Liver (tissue), 8 donors: ENCODE measurements at regions not wholly inside any gene's neighbourhood (a gene's known extent, or its start where the extent isn't known, plus 50 kb on each side); places are given as distances from the start of the nearest gene placed in this dataset.

Experiments used
- DNase-seq: peaks from one replicate; pipeline ENCODE4 v3.0.0-alpha.2; 2017; ENCODE audit warnings: low spot score
- H3K27ac ChIP-seq, 2 donors: one replicate each; pipeline ENCODE4 v1.7.0; 2013; ENCODE audit warnings: inconsistent platforms in 2 of 2, low read length in 2 of 2, control low read depth in 1 of 2, low read depth in 1 of 2, mild to moderate bottlenecking in 1 of 2
- H3K27me3 ChIP-seq, 4 donors: one replicate each; pipeline versions ENCODE4 v1.6.1 to v1.7.0; 2013; ENCODE audit warnings: low read length in 3 of 4, inconsistent platforms in 1 of 4, mild to moderate bottlenecking in 1 of 4, moderate library complexity in 1 of 4; ENCODE audit not compliant: control insufficient read depth in 4 of 4, insufficient read depth in 4 of 4
- H3K36me3 ChIP-seq, 4 donors: one replicate each; pipeline versions ENCODE4 v1.6.1 to v1.7.0; 2013; ENCODE audit warnings: low read length in 3 of 4, mild to moderate bottlenecking in 3 of 4, low read depth in 1 of 4, moderate library complexity in 1 of 4; ENCODE audit not compliant: control insufficient read depth in 4 of 4, insufficient read depth in 3 of 4
- H3K4me1 ChIP-seq, 4 donors: one replicate each; pipeline versions ENCODE4 v1.6.1 to v1.7.0; 2013; ENCODE audit warnings: low read length in 3 of 4, mild to moderate bottlenecking in 3 of 4, moderate library complexity in 1 of 4; ENCODE audit not compliant: control insufficient read depth in 4 of 4, insufficient read depth in 4 of 4
- H3K4me3 ChIP-seq, 3 donors: one replicate each; pipeline versions ENCODE4 v1.6.1 to v1.7.0; 2013; ENCODE audit warnings: low read length in 3 of 3, control low read depth in 1 of 3, low read depth in 1 of 3, mild to moderate bottlenecking in 1 of 3
- H3K9ac ChIP-seq, 2 donors: one replicate each; pipeline ENCODE4 v1.7.0; 2013; ENCODE audit warnings: low read length in 2 of 2, mild to moderate bottlenecking in 2 of 2, moderate library complexity in 2 of 2, control low read depth in 1 of 2, low read depth in 1 of 2
- H3K9me3 ChIP-seq, 4 donors: one replicate each; pipeline versions ENCODE4 v1.6.1 to v1.7.0; 2013; ENCODE audit warnings: low read length in 3 of 4; ENCODE audit not compliant: control insufficient read depth in 4 of 4
- EGR1 ChIP-seq, 2 donors: IDR thresholded peaks; 2 replicates each; pipeline ENCODE4 v1.6.1; 2016 to 2018; ENCODE audit warnings: antibody characterized with exemption in 2 of 2, low read depth in 2 of 2
- FOXA1 ChIP-seq: IDR thresholded peaks from 2 replicates; pipeline ENCODE4 v1.6.1; 2016; ENCODE audit warnings: antibody characterized with exemption
- FOXA2 ChIP-seq: IDR thresholded peaks from 2 replicates; pipeline ENCODE4 v1.6.1; 2016; ENCODE audit warnings: antibody characterized with exemption
- GABPA ChIP-seq, 2 donors: IDR thresholded peaks in 1 of 2; conservative IDR thresholded peaks in 1 of 2; 2 replicates each; pipeline ENCODE4 v1.6.1; 2016; ENCODE audit warnings: antibody characterized with exemption in 2 of 2, mild to moderate bottlenecking in 1 of 2, moderate library complexity in 1 of 2
- HNF4A ChIP-seq, 2 donors: conservative IDR thresholded peaks; 2 replicates each; pipeline ENCODE4 v1.6.1; 2016; ENCODE audit warnings: antibody characterized with exemption in 2 of 2, mild to moderate bottlenecking in 2 of 2
- HNF4G ChIP-seq: IDR thresholded peaks from 2 replicates; pipeline ENCODE4 v1.6.1; 2016; ENCODE audit warnings: antibody characterized with exemption
- JUND ChIP-seq, 2 donors: IDR thresholded peaks; 2 replicates each; pipeline ENCODE4 v1.6.1; 2016; ENCODE audit warnings: antibody characterized with exemption in 2 of 2
- NR2F2 ChIP-seq: IDR thresholded peaks from 2 replicates; pipeline ENCODE4 v1.6.1; 2016; ENCODE audit warnings: antibody characterized with exemption
- RAD21 ChIP-seq, 2 donors: IDR thresholded peaks; 2 replicates each; pipeline ENCODE4 v1.6.1; 2016; ENCODE audit warnings: antibody characterized with exemption in 2 of 2, mild to moderate bottlenecking in 2 of 2
- RXRA ChIP-seq, 2 donors: IDR thresholded peaks; 2 replicates each; pipeline ENCODE4 v1.6.1; 2017 to 2018; ENCODE audit warnings: antibody characterized with exemption in 2 of 2, mild to moderate bottlenecking in 1 of 2
- SP1 ChIP-seq: IDR thresholded peaks from 2 replicates; pipeline ENCODE4 v1.6.1; 2018; ENCODE audit warnings: antibody characterized with exemption, mild to moderate bottlenecking
- TAF1 ChIP-seq: conservative IDR thresholded peaks from 2 replicates; pipeline ENCODE4 v1.6.1; 2016; ENCODE audit warnings: antibody characterized with exemption, mild to moderate bottlenecking
- YY1 ChIP-seq: IDR thresholded peaks from 2 replicates; pipeline ENCODE4 v1.6.1; 2016; ENCODE audit warnings: antibody characterized with exemption, mild to moderate bottlenecking
- WGBS: extraction: QIAGEN DNeasy Blood & Tissue Kit; methylation state at CpG from one replicate; pipeline ENCODE4 v1.1.7; 2013; 5-methylcytosine and 5-hydroxymethylcytosine counted together
- TF ChIP-seq, protein P1 (sequence below): IDR thresholded peaks from 2 replicates; pipeline ENCODE4 v1.6.1; 2016; ENCODE audit warnings: antibody characterized with exemption
- TF ChIP-seq, protein P2 (sequence below): fragments of 150-350 bp; IDR thresholded peaks from 2 replicates; pipeline ENCODE4 v1.5.1; 2017; ENCODE audit warnings: improper control_type of control experiment, low read depth, low read length; ENCODE audit not compliant: missing input control
- TF ChIP-seq, protein P3 (sequence below): IDR thresholded peaks from 2 replicates; pipeline ENCODE4 v1.6.1; 2016; ENCODE audit warnings: antibody characterized with exemption, mild to moderate bottlenecking
- TF ChIP-seq, protein P4 (sequence below): IDR thresholded peaks from 2 replicates; pipeline ENCODE4 v1.6.1; 2016; ENCODE audit warnings: antibody characterized with exemption
- TF ChIP-seq, protein P5 (sequence below): IDR thresholded peaks from 2 replicates; pipeline ENCODE4 v1.6.1; 2016; ENCODE audit warnings: antibody characterized with exemption
- donor health status: healthy.
- donor health status: healthy.
- donor health status: healthy.
- donor health status: healthy.
- donor health status: healthy.

DNA sequence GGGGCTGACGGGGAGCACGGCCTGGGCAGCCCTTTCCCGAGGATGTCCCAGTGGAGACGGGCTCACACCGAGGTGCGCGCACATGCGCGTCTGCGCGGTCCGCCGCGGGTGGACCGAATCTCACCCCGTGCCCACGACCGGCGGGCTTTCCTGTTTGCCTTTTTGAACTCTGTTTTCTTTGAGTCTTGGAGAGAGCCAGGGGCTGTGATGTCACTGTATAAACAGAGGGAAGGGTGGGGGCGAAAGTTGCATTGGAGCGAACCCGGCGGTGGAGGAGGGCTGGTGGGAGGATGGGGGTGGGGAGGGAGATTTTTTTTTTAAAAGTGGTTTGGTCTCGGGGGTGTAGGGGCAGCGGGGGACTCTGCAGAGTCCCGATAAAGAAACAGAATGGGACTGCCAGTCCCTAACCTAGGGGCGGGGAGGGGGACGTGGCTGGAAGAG lies 141.2 kb upstream of the CTAGE1 start (continued):
- peak; percentile 39 for TF ChIP-seq YY1
- TF ChIP-seq FOXA2, result peak; percentile 87

DNA sequence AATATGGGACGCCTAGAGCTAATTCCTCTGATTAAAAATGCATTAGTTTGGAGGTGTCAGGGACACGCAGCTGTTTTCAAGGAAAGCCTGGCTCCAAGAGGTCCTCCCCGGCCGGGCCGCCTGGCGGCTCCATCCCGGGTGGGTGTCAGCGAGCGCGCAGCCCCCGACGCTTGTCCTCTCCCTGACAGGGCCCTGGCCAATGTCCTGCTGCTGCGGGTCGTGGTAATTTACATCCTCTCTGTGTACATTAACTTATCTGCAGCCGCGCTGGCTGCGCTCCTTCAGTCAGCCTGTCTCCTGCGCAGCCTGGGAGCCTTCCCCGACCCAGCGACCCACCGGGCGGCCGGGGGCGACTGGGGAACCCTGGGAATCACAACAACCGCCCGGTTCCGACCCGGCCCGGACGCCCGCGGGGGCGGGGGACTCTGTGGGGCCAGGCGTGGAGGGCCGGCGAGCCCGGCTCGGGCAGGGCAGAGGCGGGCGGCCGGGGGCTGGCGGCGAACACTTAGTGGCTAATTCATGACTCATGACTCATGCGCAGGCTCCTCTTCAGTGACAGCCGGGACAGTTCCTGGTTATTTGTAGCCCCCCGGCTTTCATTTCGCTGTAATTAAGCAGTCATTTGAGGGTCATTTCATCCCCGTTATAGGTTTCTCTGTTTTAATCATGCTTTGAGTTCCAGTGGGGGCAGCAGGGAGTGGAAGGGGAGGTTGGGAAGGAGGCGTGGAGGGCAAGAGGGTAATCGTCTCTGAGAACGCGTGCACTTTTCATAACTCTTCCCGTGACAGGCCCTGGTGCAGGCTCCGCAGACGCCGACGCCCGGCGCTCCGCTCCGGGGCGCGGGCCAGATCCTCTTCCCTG lies 141.9 kb upstream of the CTAGE1 start:
- H3K4me3 ChIP-seq, result peak overlapping the region; percentile 59 to 72 (median 63)
- H3K36me3 ChIP-seq, result no peaks in the 10 kb centered on the region
- H3K4me1 ChIP-seq, result peaks cover 0 to 24% (median 14%) of the 10 kb centered on the region in 4 donors
- DNase-seq, result peak; percentile 65
- H3K27me3 ChIP-seq, result no peaks in the 10 kb centered on the region
- H3K9me3 ChIP-seq, result no peaks in the 10 kb centered on the region
- TF ChIP-seq YY1 (peak; percentile 51), FOXA2 (no peak), EGR1 (IDR thresholded peaks at IDR 0.05; ENCODE audit: low read depth in 2 of 2) (no peak), RXRA (IDR thresholded peaks at IDR 0.05) (peak in 1 of 2 donors; percentile 33), FOXA1 (no peak), GABPA (IDR thresholded peaks at IDR 0.05 in 1 of 2, conservative IDR thresholded peaks at IDR 0.05 in 1 of 2) (no peak), HNF4G (no peak), JUND (IDR thresholded peaks at IDR 0.05) (peak; percentile 45 to 59), RAD21 (IDR thresholded peaks at IDR 0.05) (peak; percentile 36 to 60), TAF1 (peak; percentile 16), SP1 (peak; percentile 18), NR2F2 (no peak), HNF4A (conservative IDR thresholded peaks at IDR 0.05) (peak; percentile 44)
- TF ChIP-seq, protein P1, sequence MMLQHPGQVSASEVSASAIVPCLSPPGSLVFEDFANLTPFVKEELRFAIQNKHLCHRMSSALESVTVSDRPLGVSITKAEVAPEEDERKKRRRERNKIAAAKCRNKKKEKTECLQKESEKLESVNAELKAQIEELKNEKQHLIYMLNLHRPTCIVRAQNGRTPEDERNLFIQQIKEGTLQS, result no peak
- TF ChIP-seq, protein P2, sequence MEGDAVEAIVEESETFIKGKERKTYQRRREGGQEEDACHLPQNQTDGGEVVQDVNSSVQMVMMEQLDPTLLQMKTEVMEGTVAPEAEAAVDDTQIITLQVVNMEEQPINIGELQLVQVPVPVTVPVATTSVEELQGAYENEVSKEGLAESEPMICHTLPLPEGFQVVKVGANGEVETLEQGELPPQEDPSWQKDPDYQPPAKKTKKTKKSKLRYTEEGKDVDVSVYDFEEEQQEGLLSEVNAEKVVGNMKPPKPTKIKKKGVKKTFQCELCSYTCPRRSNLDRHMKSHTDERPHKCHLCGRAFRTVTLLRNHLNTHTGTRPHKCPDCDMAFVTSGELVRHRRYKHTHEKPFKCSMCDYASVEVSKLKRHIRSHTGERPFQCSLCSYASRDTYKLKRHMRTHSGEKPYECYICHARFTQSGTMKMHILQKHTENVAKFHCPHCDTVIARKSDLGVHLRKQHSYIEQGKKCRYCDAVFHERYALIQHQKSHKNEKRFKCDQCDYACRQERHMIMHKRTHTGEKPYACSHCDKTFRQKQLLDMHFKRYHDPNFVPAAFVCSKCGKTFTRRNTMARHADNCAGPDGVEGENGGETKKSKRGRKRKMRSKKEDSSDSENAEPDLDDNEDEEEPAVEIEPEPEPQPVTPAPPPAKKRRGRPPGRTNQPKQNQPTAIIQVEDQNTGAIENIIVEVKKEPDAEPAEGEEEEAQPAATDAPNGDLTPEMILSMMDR, result peak; percentile 15
- TF ChIP-seq, protein P3, sequence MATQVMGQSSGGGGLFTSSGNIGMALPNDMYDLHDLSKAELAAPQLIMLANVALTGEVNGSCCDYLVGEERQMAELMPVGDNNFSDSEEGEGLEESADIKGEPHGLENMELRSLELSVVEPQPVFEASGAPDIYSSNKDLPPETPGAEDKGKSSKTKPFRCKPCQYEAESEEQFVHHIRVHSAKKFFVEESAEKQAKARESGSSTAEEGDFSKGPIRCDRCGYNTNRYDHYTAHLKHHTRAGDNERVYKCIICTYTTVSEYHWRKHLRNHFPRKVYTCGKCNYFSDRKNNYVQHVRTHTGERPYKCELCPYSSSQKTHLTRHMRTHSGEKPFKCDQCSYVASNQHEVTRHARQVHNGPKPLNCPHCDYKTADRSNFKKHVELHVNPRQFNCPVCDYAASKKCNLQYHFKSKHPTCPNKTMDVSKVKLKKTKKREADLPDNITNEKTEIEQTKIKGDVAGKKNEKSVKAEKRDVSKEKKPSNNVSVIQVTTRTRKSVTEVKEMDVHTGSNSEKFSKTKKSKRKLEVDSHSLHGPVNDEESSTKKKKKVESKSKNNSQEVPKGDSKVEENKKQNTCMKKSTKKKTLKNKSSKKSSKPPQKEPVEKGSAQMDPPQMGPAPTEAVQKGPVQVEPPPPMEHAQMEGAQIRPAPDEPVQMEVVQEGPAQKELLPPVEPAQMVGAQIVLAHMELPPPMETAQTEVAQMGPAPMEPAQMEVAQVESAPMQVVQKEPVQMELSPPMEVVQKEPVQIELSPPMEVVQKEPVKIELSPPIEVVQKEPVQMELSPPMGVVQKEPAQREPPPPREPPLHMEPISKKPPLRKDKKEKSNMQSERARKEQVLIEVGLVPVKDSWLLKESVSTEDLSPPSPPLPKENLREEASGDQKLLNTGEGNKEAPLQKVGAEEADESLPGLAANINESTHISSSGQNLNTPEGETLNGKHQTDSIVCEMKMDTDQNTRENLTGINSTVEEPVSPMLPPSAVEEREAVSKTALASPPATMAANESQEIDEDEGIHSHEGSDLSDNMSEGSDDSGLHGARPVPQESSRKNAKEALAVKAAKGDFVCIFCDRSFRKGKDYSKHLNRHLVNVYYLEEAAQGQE, result peak; percentile 47
- TF ChIP-seq, protein P4, sequence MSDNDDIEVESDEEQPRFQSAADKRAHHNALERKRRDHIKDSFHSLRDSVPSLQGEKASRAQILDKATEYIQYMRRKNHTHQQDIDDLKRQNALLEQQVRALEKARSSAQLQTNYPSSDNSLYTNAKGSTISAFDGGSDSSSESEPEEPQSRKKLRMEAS, result peak; percentile 39
- TF ChIP-seq, protein P5, sequence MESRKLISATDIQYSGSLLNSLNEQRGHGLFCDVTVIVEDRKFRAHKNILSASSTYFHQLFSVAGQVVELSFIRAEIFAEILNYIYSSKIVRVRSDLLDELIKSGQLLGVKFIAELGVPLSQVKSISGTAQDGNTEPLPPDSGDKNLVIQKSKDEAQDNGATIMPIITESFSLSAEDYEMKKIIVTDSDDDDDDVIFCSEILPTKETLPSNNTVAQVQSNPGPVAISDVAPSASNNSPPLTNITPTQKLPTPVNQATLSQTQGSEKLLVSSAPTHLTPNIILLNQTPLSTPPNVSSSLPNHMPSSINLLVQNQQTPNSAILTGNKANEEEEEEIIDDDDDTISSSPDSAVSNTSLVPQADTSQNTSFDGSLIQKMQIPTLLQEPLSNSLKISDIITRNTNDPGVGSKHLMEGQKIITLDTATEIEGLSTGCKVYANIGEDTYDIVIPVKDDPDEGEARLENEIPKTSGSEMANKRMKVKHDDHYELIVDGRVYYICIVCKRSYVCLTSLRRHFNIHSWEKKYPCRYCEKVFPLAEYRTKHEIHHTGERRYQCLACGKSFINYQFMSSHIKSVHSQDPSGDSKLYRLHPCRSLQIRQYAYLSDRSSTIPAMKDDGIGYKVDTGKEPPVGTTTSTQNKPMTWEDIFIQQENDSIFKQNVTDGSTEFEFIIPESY, result peak; percentile 2
- peak overlapping the region; percentile 99 for H3K27ac ChIP-seq
- WGBS, result under 1% methylated on average over 63 of the region's 63 CpGs
- H3K9ac ChIP-seq, result peak overlapping the region; percentile 85 to 87
